Motor neuron (in vitro differentiated cells): ENCODE measurements at regions not wholly inside any gene's neighbourhood (a gene's known extent, or its start where the extent isn't known, plus 50 kb on each side); places are given as distances from the start of the nearest gene placed in this dataset.

Experiments
- ATAC-seq, 8 experiments: fragments of 200-7000 bp; cut with Tn5 transposase; replicated peaks in 6 of 8; 2 replicates each; pipeline ENCODE4 v1.8.0; 2021; ENCODE audit warnings: mild to moderate bottlenecking in 8 of 8, moderate library complexity in 8 of 8
- H3K27ac ChIP-seq, 2 donors: fragments of 250-450 bp; sonication (Bioruptor Pico); 2 replicates each; pipeline ENCODE4 v1.9.0; 2021; ENCODE audit warnings: antibody characterized with exemption in 2 of 2, mild to moderate bottlenecking in 2 of 2, moderate library complexity in 1 of 2
- H3K4me1 ChIP-seq, 2 donors: fragments of 250-450 bp; sonication (Bioruptor Pico); replicated peaks in 1 of 2; 2 replicates each; pipeline ENCODE4 v1.6.1; 2021; ENCODE audit warnings: antibody characterized with exemption in 2 of 2, mild to moderate bottlenecking in 2 of 2, moderate library complexity in 1 of 2
- H3K4me3 ChIP-seq, 5 donors: fragments of 250-450 bp; sonication (Bioruptor Pico); 2 replicates each; pipeline ENCODE4 v1.9.0; 2021; ENCODE audit warnings: antibody characterized with exemption in 5 of 5, mild to moderate bottlenecking in 5 of 5, moderate library complexity in 4 of 5
- WGBS, 10 experiments: fragments of 450-650 bp; shearing (Covaris generic); methylation state at CpG; one replicate each; pipeline ENCODE4 v1.0.0; 2022; 5-methylcytosine and 5-hydroxymethylcytosine counted together
- in situ Hi-C, 9 experiments: fragments of 400-800 bp; cut with MboI; loops; one replicate each; pipeline ENCODE4 v1.15.0; 2021; ENCODE audit warnings: low sequenced_read_pairs in 9 of 9, low pct_unique_long_range_greater_than_20kb in 2 of 9; ENCODE audit not compliant: unreplicated experiment in 9 of 9

DNA sequence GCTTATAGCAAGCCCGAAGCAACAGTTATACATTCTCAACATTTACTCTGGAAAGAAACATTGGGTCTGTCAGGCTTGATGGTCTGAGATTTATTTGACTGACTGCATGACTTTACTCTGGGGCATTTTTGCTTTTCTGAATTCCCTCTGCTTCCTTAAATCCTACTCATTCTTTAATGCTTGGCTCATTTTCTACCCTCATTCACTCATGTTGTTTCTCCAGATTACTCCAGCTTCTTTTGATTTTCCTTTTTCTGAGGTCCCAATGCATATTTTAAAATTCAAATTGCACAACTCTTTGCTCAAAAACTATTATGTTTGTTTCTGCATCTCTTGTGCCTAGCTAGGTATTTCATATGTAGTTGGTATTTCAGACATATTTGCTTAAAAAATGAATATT is 2002.9 kb upstream of the NUDT12 start:
- ATAC-seq: no peak
- WGBS, 10 experiments: 0 to 100% (median 85%) methylated on average over 1 of the region's 1 CpG; no CpG with 5 or more reads in 3 of the 10 experiments

DNA sequence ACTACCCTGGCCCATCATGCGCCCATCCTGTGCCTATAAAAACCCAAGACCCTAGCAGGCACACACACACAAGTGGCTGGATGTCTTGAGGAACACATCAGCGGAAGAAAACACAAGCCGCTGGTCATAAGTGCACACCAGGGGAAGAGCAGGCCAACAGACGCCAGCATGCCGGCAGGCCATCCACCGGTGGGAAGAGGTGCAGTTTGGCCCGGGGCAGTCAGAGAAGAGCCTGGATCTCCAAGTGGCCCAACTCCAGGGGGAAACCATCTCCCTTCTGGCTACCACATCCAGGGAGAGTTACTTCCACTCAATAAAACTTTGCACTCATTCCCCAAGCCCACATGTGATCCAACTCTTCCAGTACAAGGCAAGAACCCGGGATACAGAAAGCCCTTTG is 2001.3 kb upstream of the NUDT12 start:
- Histone ChIP-seq H3K4me1 (no peaks in the 10 kb centered on the region), H3K27ac (no peak overlapping the region), H3K4me3 (no peak overlapping the region)
- in situ Hi-C loops: no loop called here
- ATAC-seq: no peak
- WGBS, 10 experiments: 0 to 100% (median 20%) methylated on average over 1 to 2 of the region's 8 CpGs; no CpG with 5 or more reads in 7 of the 10 experiments

More for the DNA sequence above, 2002.9 kb upstream of the NUDT12 start:
- no peak overlapping the region for H3K4me3 ChIP-seq
- in situ Hi-C loops: no loop called here
- H3K27ac ChIP-seq: no peak overlapping the region
- H3K4me1 ChIP-seq: no peaks in the 10 kb centered on the region

DNA sequence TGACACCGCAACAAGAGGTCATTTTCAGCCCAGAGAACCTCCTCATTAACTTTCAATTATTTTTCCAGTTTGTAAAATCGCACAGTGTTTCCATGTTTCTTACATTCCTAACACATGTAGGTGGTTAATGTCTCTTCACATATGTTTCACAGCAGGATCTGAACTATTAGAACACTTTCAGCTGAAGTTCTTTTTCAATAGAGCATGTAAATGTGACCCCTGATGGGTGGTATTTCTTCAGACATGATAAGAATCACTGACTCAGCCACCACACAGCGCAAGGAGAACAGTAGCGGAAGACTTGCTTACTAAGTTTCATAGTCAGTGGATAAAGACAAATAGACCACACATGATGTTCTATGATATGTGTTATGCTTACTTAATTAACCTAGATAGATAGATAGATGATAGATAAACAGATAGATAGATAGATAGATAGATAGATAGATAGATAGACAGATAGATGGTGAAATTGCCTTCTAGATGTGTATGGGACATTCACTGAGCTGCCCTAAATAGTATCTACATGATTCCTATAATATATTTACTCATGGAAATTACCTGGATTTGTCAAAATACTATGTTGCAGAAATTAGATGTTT is 1992.1 kb upstream of the NUDT12 start:
- in situ Hi-C loops: no loop called here
- no peak for ATAC-seq
- Histone ChIP-seq H3K27ac (no peak overlapping the region), H3K4me3 (no peak overlapping the region), H3K4me1 (no peaks in the 10 kb centered on the region)
- WGBS, 10 experiments: 0 to 100% (median 75%) methylated on average over 1 to 4 of the region's 4 CpGs; no CpG with 5 or more reads in 1 of the 10 experiments

DNA sequence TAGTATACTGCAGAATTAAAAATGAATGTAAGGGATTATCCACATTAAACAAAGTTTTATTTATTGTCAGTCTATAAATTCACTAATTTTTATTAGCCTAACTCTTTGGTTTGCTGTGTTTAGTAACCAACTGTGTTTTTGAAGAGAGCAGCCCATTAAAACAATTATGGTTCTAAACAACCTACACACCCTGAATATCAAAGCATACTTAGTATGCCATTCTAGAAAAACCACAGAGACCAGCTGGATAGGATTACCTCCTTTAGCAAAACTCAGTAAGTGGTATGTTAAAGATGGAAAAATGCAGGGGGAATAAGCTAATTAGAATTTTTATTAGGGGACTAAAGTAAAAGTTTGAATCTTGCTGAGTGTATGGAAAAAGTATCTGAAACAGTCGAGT is 1981.7 kb upstream of the NUDT12 start:
- H3K4me3 ChIP-seq: no peak overlapping the region
- WGBS, 10 experiments: 0 to 100% (median 50%) methylated on average over 1 of the region's 1 CpG; no CpG with 5 or more reads in 1 of the 10 experiments
- no peaks in the 10 kb centered on the region for H3K4me1 ChIP-seq
- no peak overlapping the region for H3K27ac ChIP-seq
- in situ Hi-C loops: no loop called here
- ATAC-seq: peak in 1 of 8 experiments; percentile 86

DNA sequence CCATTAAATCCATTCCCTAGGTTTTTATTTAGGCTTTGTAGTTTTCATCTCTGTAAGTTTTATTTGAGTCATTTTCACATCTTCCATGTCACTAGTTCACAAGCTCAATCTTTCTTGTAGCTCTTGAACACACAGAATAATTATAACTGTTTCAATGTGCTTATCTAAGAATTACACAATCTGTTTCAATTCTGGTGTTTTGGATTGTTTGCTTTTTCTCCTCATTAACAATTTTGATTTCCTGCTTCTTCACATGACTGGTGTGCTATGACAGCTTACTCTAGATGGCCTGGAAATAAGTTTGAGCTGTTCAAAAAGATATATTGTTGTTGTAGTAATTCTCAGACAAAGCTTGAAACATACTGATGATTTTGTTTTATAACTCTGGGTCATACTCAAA is 1974.1 kb upstream of the NUDT12 start:
- in situ Hi-C loops: no loop called here
- H3K4me1 ChIP-seq: no peaks in the 10 kb centered on the region
- no peak overlapping the region for H3K27ac ChIP-seq
- peak in 1 of 8 experiments; percentile 60 for ATAC-seq
- no peak overlapping the region for H3K4me3 ChIP-seq

DNA sequence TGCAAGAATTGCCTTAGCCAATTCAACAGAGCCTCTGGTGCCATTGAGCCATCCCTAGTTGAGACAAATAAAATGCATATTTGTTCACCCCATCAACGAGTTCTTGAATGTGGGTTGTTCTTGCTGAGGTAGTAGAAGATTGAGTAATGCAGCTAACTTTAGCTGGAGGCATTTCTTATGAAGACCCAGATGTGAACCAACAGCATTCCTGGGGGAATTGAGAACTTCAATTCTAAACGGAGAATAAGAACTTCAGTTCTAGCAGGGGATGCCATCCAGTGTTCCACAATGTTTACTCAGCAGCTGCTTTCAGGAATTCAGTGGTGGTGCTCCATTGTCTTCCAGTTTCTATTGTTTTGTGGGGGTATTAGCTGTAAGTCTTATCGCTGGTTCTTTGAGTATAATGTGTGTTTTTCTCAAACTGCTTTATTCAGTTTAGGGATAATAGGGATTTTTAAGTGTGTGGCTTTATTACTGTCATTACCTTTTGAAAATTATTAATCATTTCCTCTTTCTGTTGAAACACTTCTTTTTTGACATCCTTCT is 1968.2 kb upstream of the NUDT12 start:
- Histone ChIP-seq H3K27ac (no peak overlapping the region), H3K4me1 (no peaks in the 10 kb centered on the region), H3K4me3 (no peak overlapping the region)
- ATAC-seq: no peak
- WGBS, 10 experiments: 8 to 100% (median 40%) methylated on average over 1 to 3 of the region's 3 CpGs; no CpG with 5 or more reads in 1 of the 10 experiments
- in situ Hi-C loops: no loop called here

DNA sequence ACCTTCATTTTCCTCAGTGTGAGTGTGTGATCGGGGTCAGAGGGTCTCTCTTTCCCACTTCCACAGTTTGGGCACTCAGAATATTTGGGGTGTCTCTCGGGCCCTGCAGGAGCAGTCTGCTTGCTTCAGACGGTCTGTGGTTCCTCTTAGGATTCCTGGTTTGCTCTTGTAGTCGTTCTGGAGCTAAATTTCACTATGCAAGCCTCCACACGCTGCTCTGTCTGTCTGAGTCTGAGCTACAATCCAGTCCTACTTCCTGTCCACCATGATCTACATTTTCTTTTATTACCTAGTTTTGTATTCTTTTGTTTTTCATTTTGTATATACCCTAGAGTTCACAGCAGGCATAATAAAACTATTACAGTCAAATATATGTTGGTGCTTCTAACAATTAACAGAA is 1967.3 kb upstream of the NUDT12 start:
- no peak for ATAC-seq
- WGBS, 10 experiments: 4 to 100% (median 68%) methylated on average over 1 to 5 of the region's 5 CpGs
- in situ Hi-C loops: no loop called here
- no peak overlapping the region for H3K4me3 ChIP-seq
- no peaks in the 10 kb centered on the region for H3K4me1 ChIP-seq
- H3K27ac ChIP-seq: no peak overlapping the region

DNA sequence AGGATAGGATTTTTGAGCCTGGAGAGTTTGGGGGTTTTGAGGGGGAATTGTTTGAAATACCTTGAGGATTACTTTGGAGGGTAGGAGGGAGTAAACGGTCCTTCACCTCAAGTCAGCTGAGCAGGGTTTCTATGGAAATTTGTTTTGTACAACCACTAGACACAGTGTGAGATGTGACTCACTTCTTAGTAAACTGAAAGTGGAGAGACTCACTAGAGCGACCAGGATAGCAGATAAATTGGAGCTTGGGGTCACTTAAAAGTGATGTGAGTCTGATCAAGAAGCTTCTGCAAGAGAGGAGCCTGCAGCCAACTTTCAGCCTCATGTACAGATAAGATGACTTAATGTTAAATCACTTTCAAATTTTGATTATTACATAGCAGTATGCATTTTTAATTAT is 1945.9 kb upstream of the NUDT12 start:
- Histone ChIP-seq H3K4me3 (no peak overlapping the region), H3K27ac (no peak overlapping the region), H3K4me1 (no peaks in the 10 kb centered on the region)
- in situ Hi-C loops: no loop called here
- 0 to 83% (median 30%) methylated on average over 1 to 2 of the region's 2 CpGs; no CpG with 5 or more reads in 3 of the 10 experiments for WGBS, 10 experiments
- peak in 1 of 8 experiments; percentile 51 for ATAC-seq

DNA sequence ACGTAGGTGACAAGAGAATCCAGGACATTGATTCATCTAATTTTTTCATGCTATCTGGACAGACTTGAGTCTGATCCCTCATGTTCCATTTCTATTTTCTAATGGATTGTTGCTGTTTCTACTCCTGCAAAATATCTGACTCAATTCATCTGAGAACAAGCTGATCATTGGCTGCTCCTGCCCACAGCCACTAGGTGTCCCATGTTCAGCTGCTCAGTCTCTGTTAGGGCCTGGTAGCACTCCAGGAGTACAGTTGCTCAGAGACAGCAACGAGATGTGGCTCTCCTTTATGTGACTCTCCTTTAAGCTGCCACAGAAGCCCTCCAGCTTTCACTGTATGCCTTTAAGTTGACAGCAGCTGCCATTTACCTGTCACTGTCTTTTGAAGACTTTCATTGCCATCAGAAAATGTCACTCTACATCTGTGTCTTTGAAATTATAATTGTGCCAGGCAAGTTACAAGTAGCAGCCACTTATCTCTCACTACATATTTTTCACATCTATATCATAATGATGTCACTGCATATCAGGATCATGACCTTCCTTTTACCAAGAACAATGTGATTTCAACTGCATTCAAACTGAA is 1944.2 kb upstream of the NUDT12 start:
- ATAC-seq: peak in 3 of 8 experiments; percentile 59 to 71 (median 62)
- in situ Hi-C loops: no loop called here
- H3K4me3 ChIP-seq: no peak overlapping the region
- no peaks in the 10 kb centered on the region for H3K4me1 ChIP-seq
- WGBS, 10 experiments: 0 to 100% (median 81%) methylated on average over 1 to 2 of the region's 2 CpGs; no CpG with 5 or more reads in 2 of the 10 experiments
- H3K27ac ChIP-seq: no peak overlapping the region

DNA sequence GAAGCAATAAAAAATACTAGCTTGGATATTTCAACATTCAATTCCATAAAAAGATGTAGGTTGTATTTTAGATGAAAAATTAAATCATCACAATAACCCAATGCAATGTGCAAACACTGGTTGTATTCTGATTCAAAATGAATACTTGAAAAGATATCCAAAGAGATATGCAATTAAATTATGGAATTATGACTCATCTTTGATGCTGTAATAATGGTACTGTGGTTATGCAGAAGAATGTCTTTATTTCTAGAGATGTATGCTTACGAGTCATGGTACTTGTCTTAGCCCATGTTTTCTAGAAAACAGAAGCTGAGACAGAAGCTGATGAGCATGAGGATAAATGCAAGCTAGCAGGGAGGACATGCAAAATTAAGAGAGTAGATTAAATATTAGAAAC is 1941.4 kb upstream of the NUDT12 start:
- 14 to 100% (median 83%) methylated on average over 1 of the region's 1 CpG; no CpG with 5 or more reads in 3 of the 10 experiments for WGBS, 10 experiments
- H3K4me1 ChIP-seq: no peaks in the 10 kb centered on the region
- H3K27ac ChIP-seq: no peak overlapping the region
- ATAC-seq: no peak
- no peak overlapping the region for H3K4me3 ChIP-seq
- in situ Hi-C loops: no loop called here

DNA sequence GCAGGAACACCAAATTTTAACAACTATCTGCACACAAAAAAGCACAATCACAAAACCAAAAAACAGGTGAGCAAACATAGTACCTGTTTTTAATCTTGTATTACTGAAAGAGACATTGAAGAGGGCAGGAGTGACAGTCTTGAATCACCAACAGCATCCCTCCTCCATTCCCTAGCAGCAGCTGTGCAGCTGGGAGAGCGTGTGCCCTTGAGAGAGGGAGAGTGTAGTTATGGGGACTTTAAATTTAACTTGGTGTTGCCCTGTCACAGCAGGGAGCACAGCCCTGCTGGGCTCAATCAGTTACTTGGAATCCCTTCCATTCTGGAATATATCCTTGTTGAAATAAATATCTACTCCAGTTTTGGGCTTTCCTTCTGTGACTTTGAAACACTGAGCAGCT is 1938.7 kb upstream of the NUDT12 start:
- Histone ChIP-seq H3K4me1 (no peaks in the 10 kb centered on the region), H3K4me3 (no peak overlapping the region), H3K27ac (no peak overlapping the region)
- ATAC-seq: peak in 1 of 8 experiments; percentile 35
- WGBS, 10 experiments: 33 to 100% (median 59%) methylated on average over 1 of the region's 1 CpG; no CpG with 5 or more reads in 6 of the 10 experiments
- in situ Hi-C loops: no loop called here

DNA sequence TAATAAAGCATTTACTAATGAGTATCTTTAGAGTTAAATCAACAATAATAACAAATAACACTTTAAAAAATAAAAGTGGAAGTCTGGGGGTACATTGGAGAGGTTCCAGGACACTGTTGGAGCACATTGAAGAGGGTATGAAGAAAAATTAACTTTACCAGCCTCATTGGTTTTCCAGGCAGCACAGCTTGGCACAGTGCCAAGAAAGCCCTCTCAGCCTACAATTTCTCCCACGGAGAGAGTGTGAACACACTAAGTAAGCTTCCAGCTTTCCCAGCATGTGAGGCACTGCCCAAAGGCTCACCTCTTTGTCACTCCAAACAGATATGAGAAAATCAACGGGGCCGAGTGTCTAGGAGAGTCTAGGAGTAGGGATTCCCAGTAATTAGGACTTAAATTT is 1912.8 kb upstream of the NUDT12 start:
- WGBS, 10 experiments: 0 to 100% (median 50%) methylated on average over 1 to 2 of the region's 3 CpGs; no CpG with 5 or more reads in 3 of the 10 experiments

DNA sequence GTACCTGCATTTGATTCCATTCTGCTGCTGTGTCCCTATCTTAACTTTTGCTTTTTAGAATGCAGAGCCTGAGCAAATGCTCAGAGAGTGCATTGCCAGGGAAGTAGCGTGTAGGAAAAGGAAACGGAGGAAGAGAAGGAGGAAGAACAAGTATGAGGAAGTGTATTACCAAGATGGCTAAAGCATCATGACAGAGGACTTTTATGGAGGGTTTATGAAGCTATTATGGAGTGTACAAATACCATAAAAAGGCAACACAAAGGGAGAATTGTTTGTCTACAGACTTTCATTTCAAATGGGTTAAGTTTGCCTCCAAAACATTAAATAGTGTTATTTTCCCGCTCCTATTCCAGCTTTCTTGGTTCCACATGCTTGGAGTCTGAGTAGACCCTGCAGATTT is 1899.8 kb upstream of the NUDT12 start:
- 14 to 93% (median 69%) methylated on average over 1 to 3 of the region's 3 CpGs; no CpG with 5 or more reads in 2 of the 10 experiments for WGBS, 10 experiments

More for the DNA sequence above, 1912.8 kb upstream of the NUDT12 start:
- Histone ChIP-seq H3K4me3 (no peak overlapping the region), H3K4me1 (no peaks in the 10 kb centered on the region), H3K27ac (no peak overlapping the region)
- in situ Hi-C loops: no loop called here
- ATAC-seq: no peak

More for the DNA sequence above, 1899.8 kb upstream of the NUDT12 start:
- in situ Hi-C loops: no loop called here
- H3K4me3 ChIP-seq: no peak overlapping the region
- no peak overlapping the region for H3K27ac ChIP-seq
- H3K4me1 ChIP-seq: no peaks in the 10 kb centered on the region
- no peak for ATAC-seq
